ENCODE measurements at regions not wholly inside any gene's neighbourhood (a gene's known extent, or its start where the extent isn't known, plus 50 kb on each side); places are given as distances from the start of the nearest gene placed in this dataset.

GRCh38 chr5:64015824-64016223 lies 53.6 kb upstream of the HTR1A start:
- H3K36me3 Mint-ChIP-seq (ENCODE audit: low read depth) = no peaks in the 10 kb centered on the region
- peaks cover 2% of the 10 kb centered on the region for H3K27me3 Mint-ChIP-seq (ENCODE audit: low read depth, poor library complexity)
- no peaks in the 10 kb centered on the region for H3K9me3 Mint-ChIP-seq
- no peak for DNase-seq
- H3K27ac Mint-ChIP-seq = no peak overlapping the region
- no peak for TF ChIP-seq CTCF (IDR thresholded peaks at IDR 0.05)
- no peak overlapping the region for H3K4me3 Mint-ChIP-seq
- no peaks in the 10 kb centered on the region for H3K4me1 Mint-ChIP-seq

Data from nephron progenitor cell (in vitro differentiated cells).